ENCODE measurements at regions not wholly inside any gene's neighbourhood (a gene's known extent, or its start where the extent isn't known, plus 50 kb on each side); places are given as distances from the start of the nearest gene placed in this dataset.

DNA sequence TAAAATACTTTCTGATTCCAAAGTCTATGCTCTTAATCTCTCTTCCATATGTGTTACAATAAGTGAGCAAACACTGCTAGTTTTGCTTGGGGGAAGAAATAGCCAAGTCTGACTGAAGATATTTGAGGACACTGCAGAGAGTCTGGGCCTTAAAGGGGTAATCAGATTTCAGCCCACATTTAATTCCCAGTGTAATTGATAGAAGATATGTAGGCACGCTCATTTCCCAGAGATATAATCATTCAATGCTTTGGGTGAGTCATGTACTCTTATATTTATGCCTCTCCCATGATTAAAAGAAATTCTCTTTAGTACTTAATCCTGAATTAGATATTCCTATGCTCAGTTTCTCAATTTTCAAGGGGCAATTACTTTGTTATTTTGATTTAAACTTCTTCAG, 178.1 kb upstream of the POM121L12 start:
- FAIRE-seq = no peak
- TF ChIP-seq, protein P1, sequence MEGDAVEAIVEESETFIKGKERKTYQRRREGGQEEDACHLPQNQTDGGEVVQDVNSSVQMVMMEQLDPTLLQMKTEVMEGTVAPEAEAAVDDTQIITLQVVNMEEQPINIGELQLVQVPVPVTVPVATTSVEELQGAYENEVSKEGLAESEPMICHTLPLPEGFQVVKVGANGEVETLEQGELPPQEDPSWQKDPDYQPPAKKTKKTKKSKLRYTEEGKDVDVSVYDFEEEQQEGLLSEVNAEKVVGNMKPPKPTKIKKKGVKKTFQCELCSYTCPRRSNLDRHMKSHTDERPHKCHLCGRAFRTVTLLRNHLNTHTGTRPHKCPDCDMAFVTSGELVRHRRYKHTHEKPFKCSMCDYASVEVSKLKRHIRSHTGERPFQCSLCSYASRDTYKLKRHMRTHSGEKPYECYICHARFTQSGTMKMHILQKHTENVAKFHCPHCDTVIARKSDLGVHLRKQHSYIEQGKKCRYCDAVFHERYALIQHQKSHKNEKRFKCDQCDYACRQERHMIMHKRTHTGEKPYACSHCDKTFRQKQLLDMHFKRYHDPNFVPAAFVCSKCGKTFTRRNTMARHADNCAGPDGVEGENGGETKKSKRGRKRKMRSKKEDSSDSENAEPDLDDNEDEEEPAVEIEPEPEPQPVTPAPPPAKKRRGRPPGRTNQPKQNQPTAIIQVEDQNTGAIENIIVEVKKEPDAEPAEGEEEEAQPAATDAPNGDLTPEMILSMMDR (IDR thresholded peaks at IDR 0.05; ENCODE audit: insufficient read depth, missing control alignments) = no peak
- DNase-seq (ENCODE audit: insufficient read length, low spot score) = no peak

DNA sequence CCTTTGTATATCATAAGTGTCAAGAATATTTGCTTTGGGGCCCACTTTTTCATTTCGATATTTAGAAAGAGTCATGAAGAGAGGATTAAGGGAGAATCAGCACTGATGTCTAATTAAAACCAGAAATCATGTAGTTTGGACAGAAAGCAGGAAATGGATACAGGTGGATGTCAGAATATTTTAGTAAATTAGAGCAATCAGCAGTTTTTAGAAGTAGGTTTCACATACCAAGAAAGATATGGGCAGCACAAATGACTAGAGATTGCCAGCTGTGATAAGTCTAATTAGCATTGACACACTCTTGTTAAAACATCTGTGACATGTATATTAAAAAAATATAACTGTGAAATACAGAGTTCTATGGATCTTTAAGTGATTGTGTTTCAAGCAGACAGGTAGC, 180.8 kb upstream of the POM121L12 start:
- no peak for DNase-seq (ENCODE audit: insufficient read length, low spot score)
- no peak for FAIRE-seq
- TF ChIP-seq, protein P1 (IDR thresholded peaks at IDR 0.05; ENCODE audit: insufficient read depth, missing control alignments) = no peak

DNA sequence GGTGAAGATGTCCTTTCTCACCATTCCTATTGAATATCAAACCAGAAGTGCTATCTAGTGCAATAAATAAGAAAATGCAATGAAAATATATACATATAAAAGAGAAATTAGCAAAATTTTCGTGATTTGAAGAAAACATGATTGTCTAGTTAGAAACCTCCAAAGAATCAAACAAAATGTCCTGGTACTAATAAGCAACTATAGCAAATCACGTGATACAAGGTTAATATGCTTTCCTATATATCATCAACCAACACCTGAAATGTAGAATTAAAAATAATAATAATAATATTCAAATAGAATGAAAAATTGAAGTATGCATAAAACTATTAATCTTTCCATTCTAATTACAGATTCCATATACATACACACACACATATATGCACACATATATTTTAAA, 183.9 kb upstream of the POM121L12 start:
- no peak for FAIRE-seq
- TF ChIP-seq, protein P1 (IDR thresholded peaks at IDR 0.05; ENCODE audit: insufficient read depth, missing control alignments) = no peak
- DNase-seq (ENCODE audit: insufficient read length, low spot score) = no peak

DNA sequence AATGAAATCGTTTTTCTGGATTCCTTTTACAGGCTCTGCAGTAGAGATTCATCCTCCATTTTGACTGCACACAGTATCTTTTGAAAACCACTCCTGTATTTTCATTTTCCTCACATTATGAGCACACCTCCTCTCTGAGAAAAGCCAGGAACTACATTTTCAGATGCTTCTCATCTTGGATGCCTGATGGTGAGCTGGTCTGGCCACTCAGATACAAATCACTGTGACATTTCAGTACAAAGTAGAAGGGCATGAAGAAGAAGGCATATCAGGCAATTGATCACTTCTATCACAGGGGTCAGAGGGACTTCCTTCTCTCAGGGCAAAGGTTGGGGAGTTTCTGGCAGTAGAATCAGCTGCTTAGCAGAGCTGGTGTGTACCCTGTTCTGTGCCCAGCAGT, 192.0 kb upstream of the POM121L12 start:
- TF ChIP-seq, protein P1 (IDR thresholded peaks at IDR 0.05; ENCODE audit: insufficient read depth, missing control alignments) = no peak
- DNase-seq (ENCODE audit: insufficient read length, low spot score) = no peak
- no peak for FAIRE-seq

DNA sequence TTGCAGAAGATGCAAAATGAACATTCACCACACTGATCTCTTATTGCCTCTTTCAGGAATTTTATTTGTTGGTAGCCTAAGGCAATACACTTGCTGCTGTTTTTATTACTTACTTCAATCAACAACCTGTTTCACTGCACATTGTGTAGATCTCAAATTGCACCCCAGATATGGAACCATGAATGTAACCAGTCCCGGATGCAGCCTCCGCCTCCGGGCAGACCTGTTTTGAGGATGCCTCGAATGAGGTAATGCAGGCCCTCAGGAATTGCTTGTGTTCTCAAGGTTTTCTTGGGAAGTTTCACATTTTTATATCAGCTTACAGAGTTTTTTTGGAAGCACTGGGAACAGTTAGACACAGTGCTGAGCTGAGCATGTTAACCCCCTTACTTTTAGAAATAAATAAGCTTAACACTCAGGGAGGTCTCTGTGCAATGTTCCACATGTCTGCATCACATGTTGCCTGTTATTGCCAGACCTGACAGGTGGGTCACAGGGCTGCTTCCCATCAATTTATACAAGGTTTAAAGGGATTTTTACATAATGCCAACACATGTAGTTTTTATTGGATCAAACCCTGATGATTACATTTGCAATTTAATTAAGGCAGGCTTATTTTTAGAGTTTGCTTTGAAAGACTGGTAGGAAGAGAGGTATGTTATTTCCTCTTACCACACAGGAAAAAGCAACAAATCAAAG, 193.1 kb upstream of the POM121L12 start:
- FAIRE-seq (no peak), DNase-seq (ENCODE audit: insufficient read length, low spot score) (no peak)
- TF ChIP-seq, protein P1 (IDR thresholded peaks at IDR 0.05; ENCODE audit: insufficient read depth, missing control alignments) = no peak

DNA sequence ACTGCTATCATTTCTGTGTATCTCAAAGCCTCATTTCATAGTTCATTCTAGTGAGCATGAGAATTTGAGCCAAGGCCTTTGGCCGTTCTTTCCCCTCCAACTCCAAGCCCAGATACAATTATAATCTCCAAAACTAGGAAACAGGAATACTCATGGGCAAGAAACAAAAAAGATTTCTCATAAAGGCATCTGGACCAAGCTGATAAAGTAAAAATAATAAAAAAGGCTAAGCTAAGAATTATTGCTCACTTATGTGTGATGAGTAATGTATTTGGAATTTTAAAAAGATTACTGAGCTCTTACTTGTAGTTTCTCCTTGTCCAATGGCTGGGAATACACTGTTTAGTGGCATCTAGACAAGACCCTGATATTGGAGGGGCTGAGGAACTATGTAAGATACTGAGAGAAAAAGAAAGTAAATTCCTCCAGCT, 196.4 kb upstream of the POM121L12 start:
- no peak for DNase-seq (ENCODE audit: insufficient read length, low spot score)
- no peak for FAIRE-seq

DNA sequence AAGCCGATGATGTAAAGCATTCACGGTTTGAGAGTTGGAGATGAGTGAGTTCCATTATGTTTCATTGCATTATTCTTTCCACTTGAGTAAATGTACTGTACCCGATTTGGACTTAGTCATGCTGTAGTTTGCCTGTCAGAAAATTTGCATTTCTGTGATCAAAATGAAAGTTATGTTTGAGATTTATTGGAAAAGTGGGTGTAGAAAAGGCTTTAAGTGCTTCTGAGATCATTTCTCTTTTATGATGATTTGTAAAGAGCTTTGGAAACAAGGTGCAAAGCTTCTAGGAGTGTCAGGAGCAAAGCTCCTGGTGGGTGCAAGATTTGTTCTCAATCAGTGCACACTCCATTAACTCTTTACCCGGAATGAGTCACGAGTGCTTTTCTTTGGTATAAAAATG, 204.1 kb upstream of the POM121L12 start:
- DNase-seq (ENCODE audit: insufficient read length, low spot score) (no peak), FAIRE-seq (no peak)
- TF ChIP-seq, protein P1 (IDR thresholded peaks at IDR 0.05; ENCODE audit: insufficient read depth, missing control alignments) = no peak

More for the DNA sequence above, 196.4 kb upstream of the POM121L12 start:
- TF ChIP-seq, protein P1 (IDR thresholded peaks at IDR 0.05; ENCODE audit: insufficient read depth, missing control alignments) = no peak

Measured in D721Med (cell line).